Fibroblast of skin of back (primary cell): ENCODE measurements at regions not wholly inside any gene's neighbourhood (a gene's known extent, or its start where the extent isn't known, plus 50 kb on each side); places are given as distances from the start of the nearest gene placed in this dataset.
"Not testable (repeated sequence)": the region's sequence is repeated elsewhere in the genome, so short reads cannot be mapped to it uniquely, and the experiment has no call there.

Experiments
- DNase-seq: peaks from one replicate; pipeline ENCODE4 v3.0.0-alpha.2; 2013

DNA sequence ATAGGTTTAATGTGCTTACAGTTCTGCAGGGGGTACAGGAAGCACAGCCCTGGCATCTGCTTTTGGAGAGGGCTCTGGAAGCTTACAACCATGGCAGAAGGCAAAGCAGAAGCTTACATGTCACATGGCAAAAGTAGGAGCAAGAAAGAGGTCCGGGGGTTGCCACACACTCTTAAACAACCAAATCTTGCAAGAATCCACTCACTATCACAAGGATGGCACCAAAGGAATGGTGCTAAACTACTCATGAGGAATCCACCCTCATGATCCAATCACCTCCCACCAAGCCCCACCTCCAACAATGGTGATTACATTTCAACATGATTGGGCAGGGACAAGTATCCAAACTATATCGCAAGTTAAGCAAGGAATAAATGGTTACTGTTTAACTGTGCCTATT lies 255.8 kb upstream of the AVPR1A start:
- DNase-seq, result no peak

DNA sequence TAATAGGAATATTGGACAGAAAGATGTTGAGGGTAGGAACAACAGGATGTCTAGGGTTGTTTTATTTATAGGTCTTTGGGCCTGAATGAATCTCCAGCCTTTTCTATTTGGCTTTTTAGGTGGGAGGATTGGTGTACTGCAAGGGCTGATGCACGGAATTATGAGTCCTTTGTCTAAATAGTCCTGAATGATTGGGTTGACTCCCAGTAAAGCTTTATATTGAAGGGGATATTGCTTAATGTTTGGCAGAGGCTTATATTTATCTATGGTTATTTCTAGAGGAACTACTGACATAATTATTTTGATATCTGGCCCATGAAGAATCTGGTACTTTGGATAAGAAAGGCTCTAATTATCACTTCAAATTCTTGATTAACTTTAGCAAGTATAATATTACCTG lies 253.6 kb upstream of the AVPR1A start:
- DNase-seq, result no peak

DNA sequence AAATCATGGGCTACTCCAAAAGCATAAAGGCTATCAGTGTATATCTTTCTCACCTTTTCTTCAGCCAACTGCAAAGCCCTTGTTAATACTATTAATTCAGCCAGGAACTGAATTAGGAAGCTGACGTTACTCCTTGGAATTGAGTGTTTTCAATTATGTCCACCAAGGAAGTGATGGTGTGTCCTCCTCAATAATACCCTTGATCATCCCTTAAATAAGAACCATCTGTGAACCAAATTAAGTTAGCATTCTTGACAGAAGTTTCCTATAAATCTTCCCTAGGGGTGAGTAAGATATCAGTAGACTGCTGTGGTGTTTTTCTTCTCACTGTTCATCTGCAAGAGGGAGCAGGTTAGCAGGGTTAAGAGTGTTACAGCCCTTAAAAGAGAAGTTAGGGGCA lies 252.3 kb upstream of the AVPR1A start:
- no peak for DNase-seq

DNA sequence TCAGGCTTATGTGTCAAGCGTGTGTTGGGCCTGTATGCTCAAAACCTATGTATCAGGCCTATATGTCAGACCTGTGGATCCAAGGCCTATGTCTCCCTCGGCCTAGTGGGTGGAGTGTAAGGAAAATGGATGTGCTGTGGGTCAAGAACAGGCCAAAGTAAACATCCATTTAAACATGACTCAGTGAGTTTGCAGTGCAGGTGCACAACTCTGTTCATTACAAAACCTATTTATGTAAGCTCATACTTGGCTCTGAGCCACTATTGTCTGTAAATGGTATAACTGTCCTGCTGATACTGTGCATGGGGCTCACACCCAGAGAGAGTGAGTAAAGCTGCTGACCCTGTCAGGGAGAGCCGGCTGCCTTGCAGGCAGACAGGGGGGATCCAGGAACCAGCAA lies 249.7 kb upstream of the AVPR1A start:
- DNase-seq, result no peak

DNA sequence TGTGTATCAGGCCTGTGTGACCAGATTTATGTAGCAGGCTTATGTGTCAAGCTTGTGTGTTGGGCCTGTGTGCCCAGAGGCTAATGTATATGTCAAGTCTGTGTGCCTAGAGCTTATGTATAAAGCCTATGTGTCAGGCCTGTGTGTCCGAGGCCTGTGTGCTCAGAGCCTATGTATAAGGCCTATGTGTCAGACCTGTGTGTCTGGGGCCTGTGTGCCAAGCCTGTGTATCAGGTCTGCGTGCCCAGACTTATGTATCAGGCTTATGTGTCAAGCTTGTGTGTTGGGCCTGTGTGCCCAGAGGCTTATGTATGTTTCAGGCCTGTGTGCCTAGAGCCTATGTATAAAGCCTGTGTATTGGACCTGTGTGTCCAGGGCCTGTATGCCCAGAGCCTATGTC lies 249.3 kb upstream of the AVPR1A start:
- DNase-seq, result no peak

DNA sequence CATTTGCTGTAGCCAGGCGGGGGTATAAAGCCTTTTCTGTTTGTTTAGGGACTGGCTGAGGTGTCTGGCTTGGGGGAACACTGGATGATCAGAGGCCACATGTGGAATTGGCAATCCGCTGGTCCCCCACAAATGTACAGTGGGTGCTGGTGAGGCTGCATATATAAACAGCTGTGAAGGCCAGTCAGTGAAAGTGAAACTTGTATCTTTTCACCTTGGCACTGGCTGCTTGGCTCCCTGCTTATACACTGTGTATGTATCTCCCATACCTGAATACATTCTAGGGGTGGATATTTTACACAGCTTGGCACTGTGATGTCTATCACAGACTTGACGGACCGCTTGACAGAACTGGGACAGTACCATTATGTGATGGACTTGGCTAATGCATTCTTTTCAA lies 246.8 kb upstream of the AVPR1A start:
- no peak for DNase-seq

DNA sequence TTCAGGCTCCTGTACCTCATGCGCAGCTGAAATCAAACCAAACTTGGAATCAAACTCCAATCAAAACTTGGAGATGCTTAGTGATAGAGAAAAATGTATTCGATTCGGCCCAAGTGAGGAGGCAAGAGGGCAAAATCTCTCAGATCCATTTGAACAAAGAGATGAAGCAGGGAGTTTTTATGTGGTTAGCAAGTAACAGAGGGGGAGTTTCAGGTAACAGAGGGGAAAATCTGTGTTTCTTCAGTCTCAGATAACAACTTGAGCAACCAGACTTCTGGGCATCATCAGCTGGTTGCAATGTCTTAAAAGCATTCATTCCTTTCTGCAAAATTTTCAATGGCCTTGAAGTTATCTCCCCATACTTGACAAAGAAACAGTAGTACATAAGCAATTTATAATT lies 245.1 kb upstream of the AVPR1A start:
- DNase-seq, result no peak

DNA sequence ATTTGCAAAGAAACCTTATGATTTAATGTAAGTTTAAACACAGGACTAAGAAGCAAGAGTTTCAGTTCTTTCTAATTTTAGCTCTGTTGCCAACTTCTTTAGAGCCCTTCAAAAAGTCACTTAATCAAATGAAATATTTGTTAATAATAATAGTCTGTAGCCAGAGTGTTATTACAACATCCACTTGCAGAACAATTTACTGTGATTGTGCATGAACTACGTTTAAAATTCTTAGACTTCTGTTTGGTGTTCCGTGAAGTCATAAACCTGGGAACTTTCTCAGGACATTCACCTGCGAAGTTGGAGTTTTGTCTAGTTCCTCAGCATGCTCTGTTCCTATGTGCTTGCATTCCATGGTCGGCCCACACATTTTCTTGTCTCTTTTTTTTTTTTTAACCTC lies 244.0 kb upstream of the AVPR1A start:
- no peak for DNase-seq

DNA sequence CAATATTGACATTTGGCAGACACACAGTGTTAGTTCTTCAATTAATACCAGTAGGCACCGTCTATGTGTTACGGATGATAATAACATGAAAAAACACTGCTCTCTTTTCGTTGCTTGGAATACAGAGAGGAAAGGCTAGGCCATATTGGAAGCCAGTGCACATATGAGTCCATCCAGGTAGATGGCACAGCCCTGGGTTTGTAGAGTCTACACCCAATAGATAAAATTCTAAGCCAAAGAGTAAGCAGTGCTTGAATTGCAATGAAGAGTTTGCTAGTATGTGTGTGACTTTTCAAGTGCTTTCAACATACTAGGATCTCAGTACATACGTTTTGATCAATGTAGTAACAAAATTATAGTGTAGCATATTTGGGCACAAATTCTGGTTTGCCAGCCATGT lies 243.3 kb upstream of the AVPR1A start:
- DNase-seq, result no peak

DNA sequence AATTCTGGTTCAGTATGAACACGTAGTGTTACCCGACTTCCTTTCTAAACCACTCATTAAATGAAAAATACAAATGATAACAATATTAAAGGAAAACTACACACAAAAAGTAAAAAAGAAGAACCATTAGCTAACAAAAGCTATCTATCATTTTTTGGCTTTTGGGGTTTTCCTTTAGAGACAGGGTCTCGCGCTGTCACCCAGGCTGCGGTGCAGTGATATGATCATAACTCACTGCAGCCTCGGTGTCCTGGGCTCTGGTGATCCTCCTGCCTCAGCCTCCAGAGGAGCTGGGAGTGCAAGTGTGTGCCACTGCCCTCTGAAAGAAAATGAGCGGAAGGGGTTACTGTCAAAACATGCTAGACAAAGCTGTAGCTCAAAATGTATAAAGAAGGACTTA lies 238.2 kb upstream of the AVPR1A start:
- no peak for DNase-seq

DNA sequence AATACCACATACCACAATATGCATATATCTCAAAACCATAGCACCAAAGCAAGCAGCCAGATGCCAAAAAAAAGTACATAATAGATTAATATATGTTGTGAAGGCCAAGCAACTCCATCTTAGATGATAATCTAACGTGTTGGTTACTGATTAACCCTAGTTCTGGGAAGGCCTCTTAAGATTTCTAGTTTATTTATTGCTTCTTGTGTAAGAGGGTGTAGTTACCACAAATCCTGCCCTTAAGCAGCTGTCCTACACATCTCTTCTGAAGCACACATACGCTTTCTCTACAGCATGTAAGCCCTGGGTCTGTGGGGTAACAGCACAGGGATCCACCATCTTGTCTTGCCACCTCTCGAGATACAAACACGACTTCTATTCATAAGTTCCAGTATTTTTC lies 236.8 kb upstream of the AVPR1A start:
- no peak for DNase-seq

DNA sequence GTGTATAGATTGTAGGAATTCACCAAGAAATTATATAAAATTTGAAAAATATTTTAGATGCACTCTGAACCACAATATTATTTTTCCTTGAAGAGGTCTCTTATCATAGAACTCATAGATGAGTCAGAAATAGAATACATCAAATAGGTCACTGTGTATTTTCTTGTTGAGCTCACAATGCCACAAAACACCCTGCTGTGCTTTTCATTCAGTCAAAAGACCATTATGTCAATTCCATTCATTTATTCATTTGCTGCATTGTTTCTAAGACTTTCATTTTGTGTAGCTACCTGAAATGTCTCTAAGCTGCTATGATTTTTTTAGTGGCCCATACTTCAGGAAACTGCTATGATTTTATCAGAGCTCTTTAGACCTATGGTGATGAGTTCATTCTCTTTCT lies 231.9 kb upstream of the AVPR1A start:
- DNase-seq, result peak; percentile 37

DNA sequence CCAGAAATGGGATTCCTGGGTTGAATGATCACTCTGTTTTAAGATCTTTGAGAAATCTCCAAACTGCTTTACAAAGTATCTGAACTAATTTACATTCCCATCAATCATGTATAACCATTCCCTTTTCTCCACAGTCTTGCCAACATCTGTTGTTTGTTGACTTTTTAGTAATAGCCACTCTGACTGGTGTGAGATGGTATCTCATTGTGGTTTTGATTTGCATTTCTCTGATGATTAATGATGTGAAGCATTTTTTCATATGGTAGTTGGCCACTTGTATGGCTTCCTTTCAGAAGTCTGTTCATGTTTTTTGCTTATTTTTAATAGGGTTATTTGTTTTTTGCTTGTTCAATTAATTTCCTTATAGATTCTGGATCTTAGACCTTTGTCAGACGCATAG lies 211.8 kb upstream of the AVPR1A start:
- DNase-seq, result peak; percentile 60

DNA sequence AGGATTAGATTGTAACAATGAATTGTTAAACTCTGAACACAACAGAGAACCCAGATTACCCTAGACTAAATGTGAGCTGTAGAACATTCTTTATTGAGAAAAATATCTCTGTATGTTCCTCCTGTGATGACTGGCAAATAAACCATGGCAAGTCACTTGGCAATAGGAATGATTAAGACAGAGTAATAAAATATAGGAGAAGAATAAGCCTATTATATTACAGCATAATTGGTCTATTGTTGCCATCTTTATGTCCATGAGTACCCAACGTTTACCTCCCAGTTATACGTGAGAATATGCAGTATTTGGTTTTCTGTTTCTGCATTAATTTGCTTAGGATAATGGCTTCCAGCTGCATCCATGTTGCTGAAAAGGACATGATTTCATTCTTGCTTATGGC lies 211.2 kb upstream of the AVPR1A start:
- DNase-seq, result no peak

DNA sequence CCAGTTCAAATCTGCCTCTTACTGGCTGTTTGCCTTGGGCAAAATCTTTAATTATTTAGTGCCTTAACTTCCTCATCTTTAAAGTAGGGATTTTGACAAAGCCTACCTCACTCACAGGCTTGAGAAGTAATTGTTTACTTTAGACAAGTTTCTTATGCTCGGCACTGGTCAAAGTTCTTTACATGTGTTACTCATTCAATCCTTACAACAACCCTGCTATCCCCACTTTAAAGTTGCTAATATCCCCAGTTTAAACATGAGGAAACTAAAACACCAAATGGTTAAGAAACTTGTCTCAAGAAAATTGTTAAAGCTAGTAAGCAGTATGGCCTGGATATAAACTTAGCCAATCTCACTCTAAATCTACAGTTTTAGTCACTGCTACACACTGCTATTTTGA lies 204.0 kb upstream of the AVPR1A start:
- DNase-seq, result no peak

DNA sequence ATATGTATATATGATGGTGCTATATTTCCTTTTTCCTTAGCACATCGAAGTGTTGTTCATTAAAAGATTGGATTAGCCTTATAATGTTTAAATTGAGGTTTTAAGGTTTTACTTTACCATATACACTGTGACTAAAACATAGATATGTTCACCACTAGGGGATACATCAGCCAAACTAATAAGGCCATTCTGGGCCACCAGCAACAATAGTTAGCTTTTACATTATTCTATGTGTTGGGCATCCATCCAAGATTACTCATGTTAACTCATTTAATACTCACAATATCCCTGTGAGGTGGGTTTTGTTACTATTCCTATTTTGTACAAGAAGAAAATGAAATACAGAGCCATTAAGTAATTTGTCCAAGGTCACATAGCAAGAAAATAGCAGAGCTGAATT lies 202.6 kb upstream of the AVPR1A start:
- peak; percentile 61 for DNase-seq

DNA sequence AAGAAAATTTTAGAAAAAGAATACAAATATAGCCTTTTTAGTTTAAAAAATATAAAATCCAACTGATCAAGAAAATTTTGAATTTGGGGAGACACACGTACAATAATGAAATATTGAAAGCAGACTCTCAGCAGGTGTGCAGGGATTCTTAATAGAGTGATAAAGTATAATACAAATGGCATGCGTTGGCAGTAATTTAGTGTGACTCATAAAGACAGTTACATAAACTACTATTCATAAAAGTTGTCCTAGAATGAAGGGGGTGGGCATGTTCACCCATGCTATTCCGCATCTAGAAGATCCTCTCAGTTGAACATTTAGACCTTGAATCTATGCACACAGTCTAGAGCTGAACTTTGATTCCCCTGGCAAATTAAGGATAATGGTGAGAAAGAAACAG lies 200.4 kb upstream of the AVPR1A start:
- no peak for DNase-seq

DNA sequence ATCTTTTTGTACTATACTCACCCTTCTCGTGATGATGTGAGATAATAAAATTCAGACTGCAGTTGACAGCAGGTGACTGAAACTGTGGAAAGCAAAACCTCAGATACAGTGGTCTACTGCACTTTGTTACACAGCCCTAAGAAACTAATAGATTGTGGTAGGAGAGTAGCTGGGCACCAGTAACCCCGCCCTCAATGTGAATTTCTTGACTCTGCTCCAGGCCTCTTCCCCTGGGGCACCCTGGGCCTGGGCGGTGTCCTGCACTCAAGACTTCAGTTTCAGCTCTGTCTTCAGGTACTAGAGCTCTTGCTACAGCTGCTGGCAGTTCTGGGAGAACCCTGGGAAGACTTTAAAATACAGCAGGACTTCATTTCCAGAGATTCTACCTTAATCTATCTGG lies 197.6 kb upstream of the AVPR1A start:
- no peak for DNase-seq

DNA sequence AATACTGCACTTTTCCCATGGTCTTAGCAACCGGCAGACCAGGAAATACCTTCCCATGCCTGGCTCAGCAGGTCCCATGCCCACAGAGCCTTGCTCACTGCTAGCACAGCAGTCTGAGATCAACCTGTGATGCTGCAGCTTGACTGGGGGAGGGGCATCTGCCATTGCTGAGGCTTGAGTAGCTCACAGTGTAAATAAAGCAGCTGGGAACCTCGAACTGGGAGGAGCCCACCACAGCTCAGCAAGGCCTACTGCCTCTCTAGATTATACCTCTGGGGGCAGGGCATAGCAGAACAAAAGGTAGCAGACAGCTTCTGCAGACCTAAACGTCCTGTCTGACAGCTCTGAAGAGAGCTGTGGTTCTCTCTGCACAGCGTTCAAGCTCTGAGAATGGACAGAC lies 186.2 kb upstream of the AVPR1A start:
- DNase-seq, result not testable (repeated sequence)

DNA sequence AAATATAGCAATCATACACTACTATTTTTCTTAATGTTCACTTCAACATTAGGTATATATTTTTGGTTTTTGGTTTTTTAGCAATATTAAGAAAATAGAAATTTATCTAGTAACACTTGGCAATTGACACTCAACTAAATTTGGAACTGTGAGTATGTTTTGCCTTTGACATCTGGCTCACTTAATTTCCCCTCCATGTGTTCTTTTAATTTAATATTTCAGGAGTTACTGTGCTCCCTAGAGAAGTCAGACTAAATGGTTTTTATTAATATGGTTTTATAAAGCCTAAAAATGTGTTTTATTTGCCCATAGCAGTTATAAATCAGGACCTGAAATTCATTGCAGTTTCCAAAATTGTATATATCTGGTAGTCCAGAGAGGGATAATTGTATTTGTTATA lies 175.3 kb upstream of the AVPR1A start:
- DNase-seq, result no peak

DNA sequence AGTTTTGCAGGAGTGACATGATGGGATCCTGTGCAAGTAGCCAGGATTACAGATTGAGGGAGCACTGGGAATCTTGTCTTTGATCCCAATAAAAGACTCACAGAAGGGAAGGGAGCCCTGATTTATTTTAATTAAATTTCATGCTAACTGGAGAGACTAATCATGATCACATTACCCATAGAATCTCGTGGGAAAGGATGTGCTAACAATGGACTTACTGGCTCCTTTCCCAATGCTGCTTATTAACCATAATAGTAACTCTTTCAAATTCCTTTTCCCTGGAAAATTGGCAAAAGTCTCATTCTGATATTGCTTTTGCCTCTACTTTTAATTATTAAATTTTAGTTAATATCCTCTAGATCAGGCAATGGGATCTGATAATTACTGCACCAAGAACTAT lies 174.8 kb upstream of the AVPR1A start:
- no peak for DNase-seq

DNA sequence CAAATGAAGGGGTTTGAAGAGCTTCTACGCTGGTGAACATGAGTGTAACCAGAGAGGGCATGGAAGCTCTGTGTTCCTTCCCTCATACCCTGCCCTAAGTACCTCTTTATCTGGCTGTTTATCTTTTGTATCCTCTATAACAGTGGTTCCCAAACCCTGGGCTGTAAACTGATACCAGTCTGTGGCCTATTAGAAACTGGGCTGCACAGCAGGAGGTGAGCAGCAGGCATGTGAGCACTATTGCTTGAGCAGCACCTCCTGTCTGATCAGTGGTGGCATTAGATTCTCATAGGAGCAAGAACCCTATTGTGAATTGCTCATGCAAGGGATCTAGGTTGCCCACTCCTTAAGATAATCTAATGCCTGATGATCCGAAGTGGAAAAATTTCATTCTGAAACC lies 172.9 kb upstream of the AVPR1A start:
- no peak for DNase-seq

DNA sequence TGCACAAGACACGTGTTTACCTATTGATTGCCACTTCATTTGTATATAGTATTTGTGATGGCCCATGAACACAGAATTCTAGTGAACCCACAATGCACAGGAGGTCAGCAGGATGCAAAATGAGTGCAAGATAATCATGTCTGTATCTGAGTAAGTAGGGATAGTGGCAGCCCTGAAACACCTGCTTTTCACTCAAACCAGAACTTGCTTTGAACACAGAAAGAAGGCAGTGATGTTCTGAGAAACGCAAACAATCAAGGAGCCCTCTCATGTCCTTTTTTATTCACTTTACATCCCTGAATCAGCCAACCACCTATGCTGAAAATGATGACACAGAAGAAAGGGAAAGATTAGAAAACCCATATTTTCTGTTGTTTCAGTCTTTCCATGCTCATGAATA lies 170.4 kb upstream of the AVPR1A start:
- no peak for DNase-seq

DNA sequence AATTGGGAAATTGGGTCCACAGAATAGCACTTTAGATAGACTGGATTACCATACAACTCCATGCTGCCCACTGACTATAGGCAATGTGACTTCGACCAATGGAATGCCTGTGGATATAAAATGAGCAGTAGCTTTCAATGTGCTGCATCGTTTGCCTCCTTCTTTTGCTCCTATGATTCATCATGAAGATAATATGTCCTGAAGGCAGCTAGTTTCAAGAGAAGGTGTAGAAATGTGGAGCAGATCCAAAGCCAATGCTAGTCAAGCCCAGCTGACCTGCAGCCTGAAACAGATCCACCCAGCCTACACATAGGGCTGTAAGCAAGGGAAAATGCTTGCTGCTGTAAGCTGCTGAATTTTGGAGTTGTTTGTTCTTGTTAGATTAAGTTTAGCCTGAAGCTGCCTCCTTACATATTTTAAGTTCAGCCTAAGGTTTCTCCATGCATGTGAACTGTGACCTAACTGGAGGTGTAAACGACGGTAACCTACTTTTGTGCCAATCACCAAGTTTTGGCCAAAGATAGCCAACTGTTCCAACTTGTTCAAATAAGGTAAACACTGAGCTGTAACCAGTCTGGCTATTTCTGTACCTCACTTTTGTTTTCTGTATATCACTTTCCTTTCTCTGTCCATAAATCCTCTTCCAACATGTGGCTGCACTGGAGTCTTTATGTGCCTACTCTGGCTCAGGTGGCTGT lies 169.1 kb upstream of the AVPR1A start:
- DNase-seq, result peak; percentile 40

DNA sequence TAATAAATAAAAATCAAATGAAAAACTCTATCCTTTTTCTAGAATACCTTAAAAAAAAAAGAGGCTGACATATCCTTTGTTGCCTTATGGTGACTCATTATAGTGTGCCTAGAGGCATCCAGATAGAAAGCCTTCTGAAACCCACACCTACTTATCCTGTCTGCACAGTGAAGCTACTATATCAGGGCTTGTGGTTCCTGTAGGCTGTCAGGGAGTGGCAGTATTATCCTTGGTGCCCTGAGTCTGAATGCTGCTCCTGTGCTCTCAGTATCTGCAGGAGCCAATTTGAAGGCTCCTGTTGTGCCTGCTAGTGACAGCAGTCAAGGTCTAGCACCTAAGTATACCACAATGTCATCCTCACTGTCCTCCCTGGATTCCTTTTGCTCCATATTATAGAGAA lies 168.4 kb upstream of the AVPR1A start:
- peak; percentile 43 for DNase-seq

DNA sequence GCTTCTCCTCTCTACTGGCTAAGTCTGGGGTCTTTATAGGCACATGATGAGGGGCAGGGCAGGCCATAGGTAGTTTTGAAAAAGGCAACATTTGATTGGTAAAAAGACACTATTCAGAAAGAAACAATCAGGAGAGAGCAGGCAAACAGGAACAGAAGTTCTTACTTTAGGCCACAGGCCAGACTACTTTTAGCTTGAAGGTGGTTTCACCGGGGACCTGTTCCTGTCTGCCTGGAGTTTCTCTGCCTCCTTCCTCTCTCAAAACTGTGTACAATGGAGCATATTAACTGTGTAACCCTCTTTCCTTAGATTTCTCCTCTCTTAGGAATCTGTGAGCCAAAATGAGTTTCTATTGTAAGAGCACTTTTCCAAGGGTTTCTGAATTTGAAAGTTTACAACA lies 167.9 kb upstream of the AVPR1A start:
- DNase-seq, result no peak
